HG02885 (cell line): ENCODE measurements at regions not wholly inside any gene's neighbourhood (a gene's known extent, or its start where the extent isn't known, plus 50 kb on each side); places are given as distances from the start of the nearest gene placed in this dataset.
"Not testable (repeated sequence)": the region's sequence is repeated elsewhere in the genome, so short reads cannot be mapped to it uniquely, and the experiment has no call there.

Experiments
- ATAC-seq: cut with Tn5 transposase; IDR thresholded peaks from one replicate; pipeline ENCODE4 v1.9.1; 2021; ENCODE audit warnings: mild to moderate bottlenecking; ENCODE audit not compliant: unreplicated experiment, poor library complexity

DNA sequence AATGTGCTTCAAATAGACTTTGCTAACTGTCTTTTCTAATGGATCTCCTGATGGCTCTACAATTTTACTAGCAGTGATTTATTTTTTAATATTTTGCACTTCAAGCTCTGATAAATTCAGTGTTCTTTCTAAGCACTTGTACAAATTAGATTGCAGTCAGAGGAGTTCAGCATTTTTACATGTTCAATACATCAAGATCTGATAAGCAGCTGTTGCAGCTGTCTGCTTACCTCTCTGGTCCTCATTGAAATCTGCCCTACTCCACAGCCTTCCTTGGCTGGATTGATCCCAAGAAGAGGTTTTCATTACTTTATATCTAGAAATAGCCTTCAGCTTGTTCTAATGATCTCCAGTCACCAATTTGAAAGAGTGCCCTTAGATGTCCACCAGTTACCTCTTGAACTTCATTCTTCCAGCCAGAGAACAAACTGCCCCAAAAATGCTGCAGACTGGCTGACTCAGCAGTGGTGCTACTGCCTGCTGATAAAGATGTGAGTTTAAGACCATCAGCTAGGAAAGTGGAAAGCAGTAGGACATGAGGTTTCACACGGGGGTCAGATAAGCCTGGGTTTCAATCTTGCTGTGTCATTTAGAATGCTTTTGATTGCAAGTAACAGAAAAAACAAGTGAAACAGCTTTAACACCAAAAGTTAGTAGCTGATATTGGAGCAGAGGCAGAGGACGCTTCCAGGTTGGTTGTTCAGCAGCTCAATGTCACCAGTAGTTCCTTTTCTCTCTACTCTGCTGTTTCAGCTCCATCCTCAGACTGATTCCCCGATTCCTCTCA is 350.9 kb upstream of the NPVF start:
- ATAC-seq = no peak

- ATAC-seq = no peak
Measured at GRCh38 chr7:25579778-25580075, 351.4 kb upstream of the NPVF start.

DNA sequence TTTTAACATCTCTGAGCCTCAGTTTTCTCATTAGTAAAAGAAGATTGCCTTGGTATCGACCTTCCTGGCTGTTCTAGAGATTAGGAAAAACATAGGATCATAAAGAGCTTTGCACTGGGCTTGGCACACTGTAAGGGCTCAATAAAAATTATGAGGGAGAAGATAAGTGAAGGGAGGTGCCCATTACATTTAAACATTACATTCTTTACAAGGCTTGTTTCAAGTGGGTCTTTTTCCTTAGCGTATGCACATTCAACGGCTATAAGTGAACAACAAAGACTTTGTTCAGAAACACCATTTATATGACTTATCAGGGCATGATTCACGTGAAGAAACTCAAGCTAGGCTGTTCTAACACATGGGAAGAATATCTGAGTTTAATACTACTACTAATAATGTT is 351.9 kb upstream of the NPVF start:
- no peak for ATAC-seq

GRCh38 chr7:25583621-25584020 is 355.3 kb upstream of the NPVF start:
- ATAC-seq = no peak

DNA sequence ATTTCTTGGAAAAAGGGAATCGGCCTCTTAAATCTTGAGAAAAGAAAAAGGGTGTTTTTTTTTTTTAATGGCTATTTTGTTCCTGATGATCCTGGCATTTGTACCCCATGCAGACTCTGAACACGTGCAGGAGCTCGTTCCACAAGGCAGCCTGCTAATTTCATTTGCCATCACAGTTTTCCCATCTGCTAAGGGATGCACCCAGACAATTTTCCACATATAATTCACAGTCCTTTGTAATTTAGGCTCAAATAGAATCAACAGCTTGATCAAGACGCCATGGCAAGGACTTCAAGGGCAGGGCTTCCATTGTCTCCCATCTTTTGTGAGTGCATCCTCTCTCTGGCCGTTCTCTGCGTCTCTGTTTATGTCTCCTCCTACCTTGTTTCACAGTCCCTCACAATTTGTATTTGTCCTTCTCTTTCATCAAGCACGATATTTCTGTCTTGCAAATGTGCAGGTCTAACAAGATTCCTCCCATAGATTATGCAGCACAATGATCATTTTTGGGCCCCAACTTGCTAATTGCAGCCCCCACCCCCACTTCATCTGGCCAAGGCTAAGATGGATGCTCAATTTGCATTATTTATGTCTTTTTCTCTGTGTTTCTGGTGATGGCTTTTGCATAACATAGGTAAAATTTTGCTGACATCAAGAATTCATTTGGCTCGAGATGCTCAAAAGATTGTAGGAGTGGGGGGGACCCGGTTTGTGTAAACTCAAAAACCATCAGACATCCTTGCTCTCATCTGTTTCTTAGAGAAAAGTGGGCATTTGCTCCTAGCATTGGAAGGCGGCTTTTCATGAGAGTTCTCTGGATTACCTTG is 356.0 kb upstream of the NPVF start:
- no peak for ATAC-seq

DNA sequence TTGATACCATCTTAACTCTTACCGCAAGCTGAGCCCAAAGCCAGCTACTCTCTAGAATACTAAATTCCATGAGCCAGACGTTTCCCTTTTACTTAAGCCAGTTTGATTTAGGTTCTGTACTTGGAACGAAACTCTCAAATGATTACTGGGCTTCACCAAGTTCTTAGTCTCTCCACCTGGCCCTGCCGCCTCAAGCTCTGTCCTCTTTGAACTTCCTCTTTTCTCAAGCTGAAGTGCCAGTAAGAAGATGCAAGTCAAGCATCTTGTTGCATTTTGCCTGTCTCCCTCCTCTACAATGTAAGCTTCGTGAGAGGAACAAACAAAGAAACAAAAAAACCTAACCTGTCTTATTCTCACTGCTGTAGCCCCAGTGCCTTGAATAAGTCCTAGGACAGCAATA is 358.2 kb upstream of the NPVF start:
- no peak for ATAC-seq

- ATAC-seq = no peak
Measured at GRCh38 chr7:25594122-25594521, 365.8 kb upstream of the NPVF start.

DNA sequence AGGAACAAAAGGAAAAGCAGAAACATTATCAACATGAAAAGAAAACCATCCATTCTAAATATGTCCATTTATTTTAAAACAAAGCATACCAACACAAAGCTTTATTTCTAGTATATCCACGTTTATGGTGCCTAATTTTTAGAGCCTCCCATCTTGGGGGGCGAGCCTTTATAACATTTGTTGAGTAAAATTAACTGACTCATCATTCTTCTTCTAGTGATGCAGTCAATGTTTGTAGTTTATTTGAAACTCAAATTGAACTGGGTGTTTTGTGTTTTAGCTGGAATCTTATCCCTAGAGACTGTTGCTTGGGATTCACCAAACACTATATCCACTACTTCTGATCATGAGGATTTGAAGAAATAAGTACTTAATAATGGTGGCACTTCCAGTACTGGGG is 366.4 kb upstream of the NPVF start:
- ATAC-seq = no peak

GRCh38 chr7:25595996-25596395 is 367.7 kb upstream of the NPVF start:
- no peak for ATAC-seq

- ATAC-seq = no peak
Measured at GRCh38 chr7:25596443-25596842, 368.2 kb upstream of the NPVF start.

GRCh38 chr7:25597946-25598345 is 369.7 kb upstream of the NPVF start:
- ATAC-seq = no peak

- ATAC-seq = no peak
Measured at GRCh38 chr7:25598765-25599164, 370.5 kb upstream of the NPVF start.

DNA sequence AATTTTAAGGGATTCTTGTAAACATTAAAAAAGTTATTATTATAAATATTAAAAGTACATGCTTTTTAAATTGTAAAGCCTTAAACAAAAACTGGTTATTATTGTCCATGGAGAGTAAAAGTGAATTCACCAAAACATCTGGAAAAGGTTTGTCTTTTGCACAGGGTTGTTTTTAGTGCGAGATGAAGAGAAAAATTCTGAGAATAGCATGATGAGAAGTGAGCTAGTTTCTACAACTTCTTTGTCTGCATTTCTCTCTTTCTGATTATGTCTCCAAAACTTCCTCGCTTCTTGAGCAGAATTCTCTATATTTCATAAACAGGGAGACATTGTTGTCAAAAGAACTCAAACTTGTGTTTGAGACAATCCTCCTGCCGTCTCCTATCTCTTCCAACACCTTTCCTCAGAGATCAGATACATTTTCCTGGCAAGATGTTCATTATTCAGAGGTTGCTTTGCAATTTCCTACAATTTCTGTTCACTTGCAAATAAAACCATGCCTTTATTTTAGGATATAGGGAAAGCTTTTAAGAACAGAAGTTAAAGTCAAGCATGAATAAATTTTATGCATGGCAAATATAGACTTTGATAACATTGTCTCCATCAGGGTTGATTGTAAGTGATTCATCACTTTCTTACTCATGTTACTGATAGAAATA is 372.1 kb upstream of the NPVF start:
- no peak for ATAC-seq

DNA sequence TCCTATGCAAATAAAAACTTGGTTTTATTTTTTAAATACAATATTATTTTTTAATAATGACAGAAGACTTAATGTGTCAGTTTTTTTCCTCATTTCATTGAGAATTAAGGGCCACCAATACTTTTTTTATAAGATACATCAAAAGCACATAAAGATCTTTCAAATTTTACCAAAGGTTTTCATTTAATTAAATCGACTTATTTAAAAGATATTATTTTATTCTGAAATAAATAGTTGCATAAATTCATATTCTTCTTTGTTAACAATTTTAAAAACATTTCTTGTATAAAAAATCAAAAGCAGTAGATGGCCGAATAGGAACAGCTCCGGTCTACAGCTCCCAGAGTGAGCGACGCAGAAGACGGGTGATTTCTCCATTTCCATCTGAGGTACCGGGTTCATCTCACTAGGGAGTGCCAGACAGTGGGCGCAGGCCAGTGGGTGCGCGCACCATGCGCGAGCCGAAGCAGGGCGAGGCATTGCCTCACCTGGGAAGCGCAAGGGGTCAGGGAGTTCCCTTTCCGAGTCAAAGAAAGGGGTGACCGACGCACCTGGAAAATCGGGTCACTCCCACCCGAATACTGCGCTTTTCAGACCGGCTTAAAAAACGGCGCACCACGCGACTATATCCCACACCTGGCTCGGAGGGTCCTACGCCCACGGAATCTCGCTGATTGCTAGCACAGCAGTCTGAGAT is 374.6 kb upstream of the NPVF start:
- ATAC-seq = not testable (repeated sequence)

- not testable (repeated sequence) for ATAC-seq
Measured at GRCh38 chr7:25603427-25603740, 375.1 kb upstream of the NPVF start.

DNA sequence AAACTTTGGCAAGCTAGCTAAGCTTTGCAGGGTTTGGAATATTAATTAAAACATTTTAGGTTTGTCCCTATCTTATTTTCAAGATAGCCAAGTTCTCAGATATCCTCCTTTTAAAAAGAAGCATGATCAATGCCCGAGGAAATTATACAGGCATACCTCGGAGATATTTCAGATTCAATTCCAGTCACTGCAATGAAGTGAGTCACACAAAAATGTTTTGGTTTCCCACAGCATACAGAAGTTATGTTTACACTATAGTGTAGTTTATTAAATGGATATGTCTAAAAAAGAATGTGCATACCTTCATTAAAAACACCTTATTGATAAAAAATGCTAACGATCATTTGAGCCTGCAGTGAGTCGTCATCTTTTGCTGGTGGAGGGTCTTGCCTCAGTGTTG is 382.9 kb upstream of the NPVF start:
- no peak for ATAC-seq

GRCh38 chr7:25613912-25614311 is 385.6 kb upstream of the NPVF start:
- no peak for ATAC-seq

DNA sequence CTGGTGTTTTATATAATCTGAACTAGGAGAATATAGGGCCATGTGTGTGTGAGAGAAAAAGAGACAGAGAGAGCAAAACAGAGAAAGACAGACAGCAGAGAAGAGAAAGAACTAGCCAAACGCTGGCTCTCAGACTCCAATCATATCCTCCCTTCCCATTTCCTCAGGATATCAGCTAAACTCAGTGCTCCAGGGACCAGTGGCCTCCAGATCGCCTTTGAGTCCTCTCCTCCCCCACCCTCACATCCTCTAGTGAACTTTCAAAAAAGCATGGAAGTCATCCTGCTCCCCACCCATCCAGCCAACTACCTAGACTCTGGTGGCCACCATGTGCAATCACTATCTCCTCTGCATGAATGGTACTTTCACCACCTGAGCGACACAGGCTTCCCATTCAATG is 386.1 kb upstream of the NPVF start:
- ATAC-seq = no peak

GRCh38 chr7:25615003-25615402 is 386.7 kb upstream of the NPVF start:
- no peak for ATAC-seq

- ATAC-seq = no peak
Measured at GRCh38 chr7:25615593-25615992, 387.3 kb upstream of the NPVF start.

DNA sequence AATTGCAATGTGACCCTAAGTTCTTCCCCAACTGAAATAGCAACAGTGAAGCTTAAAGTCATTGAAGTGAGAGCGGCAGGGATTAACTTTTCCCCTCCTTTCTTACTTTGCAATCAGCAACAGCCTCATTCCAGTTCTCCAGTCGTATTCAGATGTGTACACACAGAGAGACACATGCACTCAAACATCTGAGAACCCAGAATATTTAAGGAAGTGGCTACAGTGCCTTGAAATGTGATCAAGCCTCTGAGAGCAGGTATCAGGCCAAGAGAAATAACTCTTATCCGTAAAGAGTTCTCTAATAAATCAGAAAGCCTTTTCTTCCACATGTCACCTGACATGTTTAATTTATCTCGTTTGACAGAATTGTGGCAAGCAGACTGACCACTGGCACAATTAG is 388.9 kb upstream of the NPVF start:
- no peak for ATAC-seq
